HEK293T (cell line): ENCODE measurements at regions not wholly inside any gene's neighbourhood (a gene's known extent, or its start where the extent isn't known, plus 50 kb on each side); places are given as distances from the start of the nearest gene placed in this dataset.

Source experiments
- CTCF ChIA-PET: fragments of 350-600 bp; formaldehyde crosslinking; extraction: SDS; loops from one replicate; lab custom pipeline; 2021; ENCODE audit warnings: antibody characterized with exemption, inconsistent platforms; lab: Yijun Ruan, JAX
- POLR2A ChIA-PET: fragments of 350-600 bp; formaldehyde crosslinking; extraction: SDS; loops from one replicate; lab custom pipeline; 2020; ENCODE audit warnings: antibody characterized with exemption, inconsistent platforms; lab: Yijun Ruan, JAX
- DNase-seq: peaks from one replicate; pipeline ENCODE4 v3.0.0; 2012; ENCODE audit warnings: mixed read lengths; ENCODE audit errors: extremely low spot score
- ARNT ChIP-seq: fragments of 450-650 bp; IDR thresholded peaks from 2 replicates; pipeline ENCODE4 v1.6.1; 2017; ENCODE audit warnings: mild to moderate bottlenecking
- BHLHE40 ChIP-seq: fragments of 450-650 bp; IDR thresholded peaks from 2 replicates; pipeline ENCODE4 v1.6.1; 2016; ENCODE audit warnings: mild to moderate bottlenecking, moderate library complexity, borderline replicate concordance
- CTBP1 ChIP-seq: fragments of 450-650 bp; IDR thresholded peaks from 2 replicates; pipeline ENCODE4 v1.6.1; 2016; ENCODE audit warnings: borderline replicate concordance
- ELF4 ChIP-seq: fragments of 450-650 bp; IDR thresholded peaks from 2 replicates; pipeline ENCODE4 v1.6.1; 2017; ENCODE audit warnings: antibody characterized with exemption
- FOXA1 ChIP-seq: fragments of 450-650 bp; IDR thresholded peaks from 2 replicates; pipeline ENCODE4 v1.6.1; 2016; ENCODE audit warnings: mild to moderate bottlenecking
- FOXK2 ChIP-seq: fragments of 450-650 bp; IDR thresholded peaks from 2 replicates; pipeline ENCODE4 v1.6.1; 2016; ENCODE audit warnings: mild to moderate bottlenecking
- FOXM1 ChIP-seq: fragments of 450-650 bp; IDR thresholded peaks from 2 replicates; pipeline ENCODE4 v1.6.1; 2017; ENCODE audit warnings: mild to moderate bottlenecking, borderline replicate concordance
- HDGF ChIP-seq: fragments of 450-650 bp; IDR thresholded peaks from 2 replicates; pipeline ENCODE4 v1.6.1; 2017; ENCODE audit warnings: antibody characterized with exemption, borderline replicate concordance
- L3MBTL2 ChIP-seq: fragments of 450-650 bp; conservative IDR thresholded peaks from 2 replicates; pipeline ENCODE4 v1.6.1; 2016; ENCODE audit warnings: mild to moderate bottlenecking
- LEF1 ChIP-seq: fragments of 450-650 bp; IDR thresholded peaks from 2 replicates; pipeline ENCODE4 v1.6.1; 2017; ENCODE audit warnings: mild to moderate bottlenecking, borderline replicate concordance
- NFRKB ChIP-seq: fragments of 450-650 bp; IDR thresholded peaks from 2 replicates; pipeline ENCODE4 v1.6.1; 2016; ENCODE audit warnings: mild to moderate bottlenecking, moderate library complexity
- PKNOX1 ChIP-seq: fragments of 450-650 bp; IDR thresholded peaks from 2 replicates; pipeline ENCODE4 v1.6.1; 2016
- SP1 ChIP-seq: fragments of 450-650 bp; IDR thresholded peaks from 2 replicates; pipeline ENCODE4 v1.6.1; 2017
- SUZ12 ChIP-seq: fragments of 450-650 bp; IDR thresholded peaks from 2 replicates; pipeline ENCODE4 v1.6.1; 2016; ENCODE audit warnings: mild to moderate bottlenecking
- TARDBP ChIP-seq: fragments of 450-650 bp; IDR thresholded peaks from 2 replicates; pipeline ENCODE4 v1.6.1; 2016
- ZNF384 ChIP-seq: fragments of 450-650 bp; IDR thresholded peaks from 2 replicates; pipeline ENCODE4 v1.6.1; 2016

GRCh38 chr4:189825466-189825865, 115.2 kb upstream of the FRG1 start:
- CTCF ChIA-PET = no interaction called here

GRCh38 chr4:189826657-189827056, 114.0 kb upstream of the FRG1 start:
- TF ChIP-seq LEF1 = no peak
- TF ChIP-seq FOXK2 = no peak
- no peak for TF ChIP-seq CTBP1
- no peak for TF ChIP-seq FOXM1
- TF ChIP-seq PKNOX1 = no peak
- TF ChIP-seq ELF4 = no peak
- TF ChIP-seq TARDBP = no peak
- no peak for TF ChIP-seq SP1
- no peak for TF ChIP-seq SUZ12
- no peak for TF ChIP-seq HDGF
- TF ChIP-seq ARNT = no peak
- no peak for TF ChIP-seq FOXA1
- TF ChIP-seq ZNF384 = no peak
- POLR2A ChIA-PET = no interaction called here

More at GRCh38 chr4:189825466-189825865, 115.2 kb upstream of the FRG1 start:
- DNase-seq = no peak
- POLR2A ChIA-PET = no interaction called here
- TF ChIP-seq L3MBTL2 = no peak
- no peak for TF ChIP-seq CTBP1
- TF ChIP-seq ELF4 = no peak
- no peak for TF ChIP-seq SP1
- TF ChIP-seq NFRKB = no peak

GRCh38 chr4:189828081-189828697, 112.5 kb upstream of the FRG1 start:
- TF ChIP-seq CTBP1 (no peak), SP1 (no peak), FOXA1 (no peak), FOXM1 (no peak), ARNT (no peak), TARDBP (no peak), SUZ12 (no peak), FOXK2 (no peak), L3MBTL2 (no peak)
- ChIA-PET CTCF (no interaction called here), POLR2A (no interaction called here)
- no peak for DNase-seq

More at GRCh38 chr4:189826657-189827056, 114.0 kb upstream of the FRG1 start:
- CTCF ChIA-PET = no interaction called here
- no peak for DNase-seq

GRCh38 chr4:189832528-189832927, 108.1 kb upstream of the FRG1 start:
- CTCF ChIA-PET = no interaction called here
- TF ChIP-seq HDGF (no peak), ARNT (no peak), ZNF384 (no peak), CTBP1 (no peak), SP1 (no peak)
- DNase-seq = no peak
- POLR2A ChIA-PET = no interaction called here

GRCh38 chr4:189834616-189835015, 106.1 kb upstream of the FRG1 start:
- no peak for TF ChIP-seq ARNT
- TF ChIP-seq TARDBP = no peak
- TF ChIP-seq PKNOX1 = no peak
- TF ChIP-seq L3MBTL2 = no peak
- TF ChIP-seq ELF4 = no peak
- TF ChIP-seq SUZ12 = no peak
- no peak for DNase-seq
- ChIA-PET CTCF (no interaction called here), POLR2A (no interaction called here)

- TF ChIP-seq TARDBP = no peak
- no peak for TF ChIP-seq HDGF
- TF ChIP-seq SP1 = no peak
- ChIA-PET CTCF (no interaction called here), POLR2A (no interaction called here)
- DNase-seq = no peak
Observed at GRCh38 chr4:189835505-189835904, 105.2 kb upstream of the FRG1 start.

- TF ChIP-seq NFRKB (no peak), FOXA1 (no peak), HDGF (no peak), PKNOX1 (no peak), FOXM1 (no peak), L3MBTL2 (no peak), LEF1 (no peak), FOXK2 (no peak), ZNF384 (no peak), BHLHE40 (no peak), SUZ12 (no peak), TARDBP (no peak)
- DNase-seq = no peak
- ChIA-PET CTCF (no interaction called here), POLR2A (no interaction called here)
Observed at GRCh38 chr4:189837471-189837870, 103.2 kb upstream of the FRG1 start.
